H1 (cell line): ENCODE measurements at regions not wholly inside any gene's neighbourhood (a gene's known extent, or its start where the extent isn't known, plus 50 kb on each side); places are given as distances from the start of the nearest gene placed in this dataset.

Source experiments
- CTCF ChIA-PET: fragments of 300-600 bp; sonication (Branson Sonifier 250); formaldehyde crosslinking; loops from one replicate; lab custom pipeline; 2021; ENCODE audit not compliant: partially characterized antibody; lab: Charles Lee
- POLR2A ChIA-PET: fragments of 300-600 bp; sonication (Branson Sonifier 250); formaldehyde crosslinking; loops from one replicate; lab custom pipeline; 2021; ENCODE audit warnings: inconsistent platforms; ENCODE audit not compliant: partially characterized antibody; lab: Charles Lee
- DNase-seq, 2 experiments: peaks; one replicate each; pipeline versions ENCODE4 v3.0.0 to v3.0.0-alpha.2; 2010 to 2022; ENCODE audit warnings: low spot score in 2 of 2, low read depth in 1 of 2, mixed read lengths in 1 of 2
- FAIRE-seq: peaks from 2 replicates; lab custom pipeline; 2011; peaks lifted over from hg19 to GRCh38; lab: Jason Lieb, UNC
- H2AFZ ChIP-seq: 2 replicates; pipeline ENCODE4 v1.8.1; 2012; ENCODE audit warnings: low read length, inconsistent platforms
- H2AK5ac ChIP-seq: 2 replicates; pipeline ENCODE4 v1.6.1; 2013; ENCODE audit warnings: low read depth, low read length
- H2BK120ac ChIP-seq: replicated peaks from 2 replicates; pipeline ENCODE3; 2013; ENCODE audit warnings: low read depth, low read length, inconsistent platforms
- H2BK12ac ChIP-seq: 2 replicates; pipeline ENCODE4 v1.6.1; 2013; ENCODE audit warnings: low read depth, low read length
- H2BK15ac ChIP-seq: 2 replicates; pipeline ENCODE4 v1.6.1; 2013; ENCODE audit warnings: low read length
- H2BK20ac ChIP-seq: 2 replicates; pipeline ENCODE4 v1.6.1; 2013; ENCODE audit warnings: low read length
- H2BK5ac ChIP-seq: 2 replicates; pipeline ENCODE4 v1.6.1; 2013; ENCODE audit warnings: low read depth, low read length
- H3K14ac ChIP-seq: 2 replicates; pipeline ENCODE4 v1.6.1; 2013; ENCODE audit warnings: inconsistent platforms; ENCODE audit not compliant: insufficient read length
- H3K18ac ChIP-seq: 2 replicates; pipeline ENCODE4 v1.6.1; 2013; ENCODE audit warnings: low read length; ENCODE audit errors: extremely low read depth
- H3K23ac ChIP-seq: 2 replicates; pipeline ENCODE4 v1.6.1; 2013; ENCODE audit warnings: inconsistent platforms; ENCODE audit not compliant: insufficient read length
- H3K23me2 ChIP-seq: 2 replicates; pipeline ENCODE4 v1.6.1; 2013; ENCODE audit warnings: low read depth, low read length
- H3K27ac ChIP-seq: 2 replicates; pipeline ENCODE4 v1.6.1; 2011; ENCODE audit warnings: low read depth, low read length, inconsistent platforms
- H3K27me3 ChIP-seq, 4 experiments: replicated peaks in 1 of 4; 1 replicate in 1 of 4; 2 replicates in 3 of 4; pipeline versions ENCODE4 v1.6.1 to v1.8.1; 2011 to 2013; ENCODE audit warnings: low read length in 3 of 4, mild to moderate bottlenecking in 3 of 4, inconsistent platforms in 2 of 4, mixed read lengths in 2 of 4, moderate library complexity in 1 of 4; ENCODE audit not compliant: control insufficient read depth in 3 of 4, insufficient read depth in 3 of 4; ENCODE audit errors: extremely low read depth in 1 of 4
- H3K36me3 ChIP-seq, 4 experiments: 2 replicates each; pipeline versions ENCODE4 v1.6.1 to v1.8.1; 2011 to 2013; ENCODE audit warnings: mild to moderate bottlenecking in 4 of 4, low read length in 3 of 4, moderate library complexity in 2 of 4, control low read depth in 1 of 4, inconsistent platforms in 1 of 4; ENCODE audit not compliant: insufficient read depth in 4 of 4, control insufficient read depth in 2 of 4
- H3K4ac ChIP-seq: replicated peaks from 2 replicates; pipeline ENCODE3; 2013; ENCODE audit warnings: low read length, low read depth, mixed read lengths, inconsistent platforms; ENCODE audit not compliant: insufficient read length
- H3K4me1 ChIP-seq, 4 experiments: replicated peaks in 1 of 4; 1 replicate in 1 of 4; 2 replicates in 3 of 4; pipeline versions ENCODE4 v1.6.1 to v1.8.1; 2011 to 2013; ENCODE audit warnings: low read length in 3 of 4, inconsistent platforms in 2 of 4, mixed read lengths in 1 of 4; ENCODE audit not compliant: insufficient read depth in 4 of 4, control insufficient read depth in 3 of 4
- H3K4me2 ChIP-seq, 2 experiments: 2 replicates each; pipeline versions ENCODE4 v1.6.1 to v1.8.1; 2011 to 2013; ENCODE audit warnings: low read depth in 2 of 2, low read length in 2 of 2, control low read depth in 1 of 2, inconsistent platforms in 1 of 2, mild to moderate bottlenecking in 1 of 2; ENCODE audit not compliant: insufficient read depth in 1 of 2
- H3K4me3 ChIP-seq, 4 experiments: fragments of 200-600, 300-600 bp in 1 of 4; sonication (generic), shearing (Covaris generic), sonication (Bioruptor Twin) in 1 of 4; 2 replicates each; pipeline versions ENCODE4 v1.5.1 to v1.8.1; 2011 to 2016; ENCODE audit warnings: low read length in 4 of 4, low read depth in 3 of 4, control low read depth in 2 of 4, inconsistent platforms in 2 of 4, mild to moderate bottlenecking in 2 of 4, mixed read lengths in 1 of 4, moderate library complexity in 1 of 4; ENCODE audit not compliant: insufficient read depth in 2 of 4; ENCODE audit errors: extremely low read depth in 1 of 4
- H3K56ac ChIP-seq: replicated peaks from 2 replicates; pipeline ENCODE3; 2013; ENCODE audit warnings: low read depth, mild to moderate bottlenecking, mixed read lengths, low read length, inconsistent platforms; ENCODE audit not compliant: insufficient read length
- H3K79me1 ChIP-seq: 2 replicates; pipeline ENCODE4 v1.6.1; 2013; ENCODE audit warnings: low read depth, low read length, control low read depth
- H3K79me2 ChIP-seq, 2 experiments: 2 replicates each; pipeline versions ENCODE4 v1.6.1 to v1.8.1; 2012 to 2013; ENCODE audit warnings: low read length in 2 of 2, mild to moderate bottlenecking in 2 of 2, inconsistent platforms in 1 of 2; ENCODE audit not compliant: insufficient read depth in 2 of 2, control insufficient read depth in 1 of 2
- H3K9ac ChIP-seq, 4 experiments: replicated peaks in 1 of 4; 1 replicate in 1 of 4; 2 replicates in 3 of 4; pipeline versions ENCODE4 v1.6.1 to v1.8.1; 2011 to 2013; ENCODE audit warnings: low read depth in 3 of 4, low read length in 3 of 4, control low read depth in 2 of 4, mild to moderate bottlenecking in 2 of 4, moderate library complexity in 2 of 4, inconsistent platforms in 1 of 4; ENCODE audit errors: extremely low read depth in 1 of 4
- H3K9me3 ChIP-seq, 2 experiments: 2 replicates each; pipeline versions ENCODE4 v1.6.1 to v1.8.1; 2012 to 2013; ENCODE audit warnings: mild to moderate bottlenecking in 2 of 2, moderate library complexity in 2 of 2, control low read depth in 1 of 2, inconsistent platforms in 1 of 2, low read depth in 1 of 2, low read length in 1 of 2, mixed read lengths in 1 of 2; ENCODE audit not compliant: insufficient read depth in 2 of 2
- H4K20me1 ChIP-seq, 2 experiments: replicated peaks in 1 of 2; 2 replicates each; pipeline versions ENCODE3 to v1.8.1; 2011 to 2013; ENCODE audit warnings: inconsistent platforms in 2 of 2, low read length in 2 of 2, mild to moderate bottlenecking in 1 of 2; ENCODE audit not compliant: insufficient read depth in 2 of 2, control insufficient read depth in 1 of 2
- H4K5ac ChIP-seq: 2 replicates; pipeline ENCODE4 v1.6.1; 2013; ENCODE audit warnings: low read length, low read depth, mixed read lengths, inconsistent platforms; ENCODE audit not compliant: insufficient read length
- H4K8ac ChIP-seq: 2 replicates; pipeline ENCODE4 v1.8.0; 2013; ENCODE audit warnings: mild to moderate bottlenecking, moderate library complexity, low read length, inconsistent platforms; ENCODE audit not compliant: insufficient read depth; ENCODE audit errors: extremely low read depth
- H4K91ac ChIP-seq: replicated peaks from 2 replicates; pipeline ENCODE3; 2013; ENCODE audit warnings: low read length, mixed read lengths, inconsistent platforms; ENCODE audit not compliant: insufficient read length
- CREB1 ChIP-seq: IDR thresholded peaks from 2 replicates; pipeline ENCODE4 v1.6.1; 2012; ENCODE audit warnings: inconsistent platforms
- CTBP2 ChIP-seq: IDR thresholded peaks from 2 replicates; pipeline ENCODE4 v1.7.0; 2011; ENCODE audit warnings: borderline replicate concordance, mild to moderate bottlenecking, moderate library complexity, mixed read lengths, low read length; ENCODE audit not compliant: insufficient read depth, insufficient read length
- EZH2 ChIP-seq: fragments of 200-600 bp; sonication (generic); IDR thresholded peaks from 2 replicates; pipeline ENCODE4 v1.7.1; 2012; ENCODE audit warnings: low read depth, mild to moderate bottlenecking, moderate library complexity, low read length, inconsistent platforms; ENCODE audit not compliant: severe bottlenecking
- GTF2F1 ChIP-seq: IDR thresholded peaks from 2 replicates; pipeline ENCODE4 v1.6.1; 2012; ENCODE audit warnings: low read depth, low read length, improper control_type of control experiment, borderline replicate concordance
- HDAC6 ChIP-seq: IDR thresholded peaks from one replicate; pipeline ENCODE4 v1.7.1; 2012; ENCODE audit warnings: low read depth, mild to moderate bottlenecking, inconsistent platforms, low read length, moderate library complexity
- KDM1A ChIP-seq: fragments of 200-600, 300-600 bp; sonication (generic); IDR thresholded peaks from 2 replicates; pipeline ENCODE4 v1.7.1; 2016; ENCODE audit warnings: mild to moderate bottlenecking, low read length, borderline replicate concordance
- RAD21 ChIP-seq, 2 experiments: IDR thresholded peaks in 1 of 2; conservative IDR thresholded peaks in 1 of 2; 2 replicates each; pipeline ENCODE4 v1.6.1; 2011; ENCODE audit warnings: low read depth in 2 of 2, low read length in 2 of 2, improper control_type of control experiment in 1 of 2, inconsistent platforms in 1 of 2, mild to moderate bottlenecking in 1 of 2, moderate library complexity in 1 of 2
- RBBP5 ChIP-seq: IDR thresholded peaks from 2 replicates; pipeline ENCODE4 v1.7.1; 2012; ENCODE audit warnings: low read depth, mild to moderate bottlenecking, inconsistent platforms, low read length, moderate library complexity, borderline replicate concordance
- RNF2 ChIP-seq: fragments of 200-900, 300-1000 bp; sonication (generic); IDR thresholded peaks from 2 replicates; pipeline ENCODE4 v1.7.1; 2016; ENCODE audit warnings: borderline replicate concordance, low read depth, mild to moderate bottlenecking, antibody characterized with exemption, low read length; ENCODE audit not compliant: poor library complexity, severe bottlenecking; ENCODE audit errors: missing control alignments
- TAF7 ChIP-seq: optimal IDR thresholded peaks from 2 replicates; pipeline ENCODE3; 2011; ENCODE audit warnings: low read depth, mild to moderate bottlenecking, inconsistent platforms, low read length, moderate library complexity, borderline replicate concordance
- YY1 ChIP-seq: IDR thresholded peaks from 2 replicates; pipeline ENCODE4 v1.6.1; 2011; ENCODE audit warnings: low read depth, mild to moderate bottlenecking, low read length
- WGBS, 2 experiments: shearing (Covaris generic) in 1 of 2; methylation state at CpG; one replicate each; pipeline versions ENCODE4 v1.1.6 to v1.1.7; 2013 to 2015; ENCODE audit warnings: low lambda C conversion rate in 2 of 2, mixed read lengths in 2 of 2, inconsistent platforms in 1 of 2, low coverage in 1 of 2, missing lambda C conversion rate in 1 of 2; ENCODE audit not compliant: insufficient replicate concordance in 2 of 2, insufficient coverage in 1 of 2, insufficient read length in 1 of 2; ENCODE audit errors: extremely low coverage in 1 of 2, missing lambda C conversion rate in 1 of 2; 5-methylcytosine and 5-hydroxymethylcytosine counted together
- TF ChIP-seq, protein P1 (sequence below): IDR thresholded peaks from 2 replicates; pipeline ENCODE4 v1.6.1; 2011; ENCODE audit warnings: low read length, improper control_type of control experiment

DNA sequence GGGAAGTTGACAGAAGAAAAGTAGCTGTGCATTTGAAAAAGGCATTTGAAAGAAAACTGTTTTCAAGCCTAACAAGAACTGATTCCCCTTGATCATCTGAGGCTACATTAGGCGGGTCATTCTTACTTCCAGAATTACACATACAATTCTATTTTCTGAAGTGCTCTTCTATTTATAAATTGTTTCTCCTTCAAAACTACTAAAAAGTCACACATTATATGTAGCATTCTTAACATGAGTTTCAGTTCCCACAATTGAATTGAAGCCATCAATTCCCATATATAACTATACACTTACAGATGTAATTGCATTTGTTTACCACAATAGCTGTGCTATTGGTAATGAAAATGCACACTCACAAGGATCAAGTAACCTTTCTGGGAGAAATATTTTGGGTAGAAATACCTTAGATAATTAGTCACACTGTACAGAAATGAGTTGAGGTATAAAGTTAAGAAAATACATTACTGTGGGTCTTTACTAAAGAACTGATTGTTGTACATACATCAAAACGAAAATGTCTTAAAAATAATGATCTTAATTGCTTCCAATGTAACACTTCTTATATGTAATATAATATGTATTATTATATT, 1688.0 kb upstream of the AGA start:
- no peak overlapping the region for H2BK12ac ChIP-seq
- no peak overlapping the region for H2BK120ac ChIP-seq
- no peaks in the 10 kb centered on the region for H3K23me2 ChIP-seq
- H3K27me3 ChIP-seq: no peaks in the 10 kb centered on the region
- no peaks in the 10 kb centered on the region for H4K20me1 ChIP-seq
- no peak overlapping the region for H2BK20ac ChIP-seq
- H2AK5ac ChIP-seq: no peak overlapping the region
- ChIA-PET CTCF (no interaction called here), POLR2A (no interaction called here)
- no peaks in the 10 kb centered on the region for H3K36me3 ChIP-seq
- no peak overlapping the region for H3K27ac ChIP-seq
- H2BK15ac ChIP-seq: no peak overlapping the region
- H3K9me3 ChIP-seq: no peaks in the 10 kb centered on the region
- WGBS, 2 experiments: 85% methylated on average over 2 of the region's 2 CpGs; no CpG with 5 or more reads in 1 of the 2 experiments
- H3K79me1 ChIP-seq: no peaks in the 10 kb centered on the region
- DNase-seq: no peak
- no peaks in the 10 kb centered on the region for H3K79me2 ChIP-seq
- no peak for FAIRE-seq
- no peak overlapping the region for H2AFZ ChIP-seq
- no peak overlapping the region for H3K14ac ChIP-seq
- H3K23ac ChIP-seq: no peak overlapping the region
- H2BK5ac ChIP-seq: no peak overlapping the region
- H3K18ac ChIP-seq: no peak overlapping the region
- H4K8ac ChIP-seq: no peak overlapping the region
- no peak overlapping the region for H4K5ac ChIP-seq
- H3K4ac ChIP-seq: no peak overlapping the region
- H3K4me2 ChIP-seq: no peak overlapping the region
- H4K91ac ChIP-seq: no peak overlapping the region
- H3K56ac ChIP-seq: no peak overlapping the region
- H3K9ac ChIP-seq: no peak overlapping the region
- peaks cover 1 to 4% (median 3%) of the 10 kb centered on the region in 4 experiments; a peak in 3 of 7 replicates for H3K4me1 ChIP-seq
- no peak overlapping the region for H3K4me3 ChIP-seq
- TF ChIP-seq RNF2 (no peak), KDM1A (no peak), RAD21 (IDR thresholded peaks at IDR 0.05 in 1 of 2, conservative IDR thresholded peaks at IDR 0.05 in 1 of 2; ENCODE audit: low read depth in 2 of 2, low read length in 2 of 2) (no peak), CREB1 (no peak), CTBP2 (no peak), RBBP5 (no peak), HDAC6 (no peak), YY1 (no peak), EZH2 (no peak), TAF7 (no peak), GTF2F1 (no peak)
- TF ChIP-seq, protein P1, sequence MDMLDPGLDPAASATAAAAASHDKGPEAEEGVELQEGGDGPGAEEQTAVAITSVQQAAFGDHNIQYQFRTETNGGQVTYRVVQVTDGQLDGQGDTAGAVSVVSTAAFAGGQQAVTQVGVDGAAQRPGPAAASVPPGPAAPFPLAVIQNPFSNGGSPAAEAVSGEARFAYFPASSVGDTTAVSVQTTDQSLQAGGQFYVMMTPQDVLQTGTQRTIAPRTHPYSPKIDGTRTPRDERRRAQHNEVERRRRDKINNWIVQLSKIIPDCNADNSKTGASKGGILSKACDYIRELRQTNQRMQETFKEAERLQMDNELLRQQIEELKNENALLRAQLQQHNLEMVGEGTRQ: no peak
